ENCODE measurements at regions not wholly inside any gene's neighbourhood (a gene's known extent, or its start where the extent isn't known, plus 50 kb on each side); places are given as distances from the start of the nearest gene placed in this dataset.
A peak's percentile ranks its signal among the peaks of the same experiment; 100 is the strongest.

DNA sequence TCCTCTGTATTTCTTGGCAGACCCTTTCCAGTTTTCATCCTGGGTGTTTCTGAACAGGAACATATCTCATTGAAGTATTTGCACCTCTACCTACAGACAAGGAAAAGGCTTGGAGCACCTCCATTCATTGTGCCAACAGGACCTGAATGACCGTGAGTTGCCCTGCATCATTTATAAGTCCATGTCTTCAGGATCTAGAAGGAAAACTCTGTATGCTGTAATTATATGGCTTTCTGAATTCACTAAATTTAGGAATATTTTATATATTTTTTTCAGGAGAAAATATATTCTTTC is 402.3 kb upstream of the SLC14A2 start:
- TF ChIP-seq, protein P1, sequence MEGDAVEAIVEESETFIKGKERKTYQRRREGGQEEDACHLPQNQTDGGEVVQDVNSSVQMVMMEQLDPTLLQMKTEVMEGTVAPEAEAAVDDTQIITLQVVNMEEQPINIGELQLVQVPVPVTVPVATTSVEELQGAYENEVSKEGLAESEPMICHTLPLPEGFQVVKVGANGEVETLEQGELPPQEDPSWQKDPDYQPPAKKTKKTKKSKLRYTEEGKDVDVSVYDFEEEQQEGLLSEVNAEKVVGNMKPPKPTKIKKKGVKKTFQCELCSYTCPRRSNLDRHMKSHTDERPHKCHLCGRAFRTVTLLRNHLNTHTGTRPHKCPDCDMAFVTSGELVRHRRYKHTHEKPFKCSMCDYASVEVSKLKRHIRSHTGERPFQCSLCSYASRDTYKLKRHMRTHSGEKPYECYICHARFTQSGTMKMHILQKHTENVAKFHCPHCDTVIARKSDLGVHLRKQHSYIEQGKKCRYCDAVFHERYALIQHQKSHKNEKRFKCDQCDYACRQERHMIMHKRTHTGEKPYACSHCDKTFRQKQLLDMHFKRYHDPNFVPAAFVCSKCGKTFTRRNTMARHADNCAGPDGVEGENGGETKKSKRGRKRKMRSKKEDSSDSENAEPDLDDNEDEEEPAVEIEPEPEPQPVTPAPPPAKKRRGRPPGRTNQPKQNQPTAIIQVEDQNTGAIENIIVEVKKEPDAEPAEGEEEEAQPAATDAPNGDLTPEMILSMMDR (IDR thresholded peaks at IDR 0.05): peak in 1 of 2 donors; percentile 5
- TF ChIP-seq POLR2AphosphoS5 (IDR thresholded peaks at IDR 0.05) (no peak), POLR2A (IDR thresholded peaks at IDR 0.05) (no peak), EP300 (IDR thresholded peaks at IDR 0.05) (no peak)
